Lung (tissue), 11 donors: ENCODE measurements at regions not wholly inside any gene's neighbourhood (a gene's known extent, or its start where the extent isn't known, plus 50 kb on each side); places are given as distances from the start of the nearest gene placed in this dataset.

Experiments used
- ATAC-seq: fragments of 200-7000 bp; cut with Tn5 transposase; one replicate; pipeline ENCODE4 v1.9.1; 2020; ENCODE audit warnings: moderate number of reproducible peaks; ENCODE audit not compliant: insufficient read depth, low FRiP score
- DNase-seq, 3 donors: peaks; one replicate each; pipeline ENCODE4 v3.0.0-alpha.2; 2013 to 2017
- H3K27ac ChIP-seq, 2 donors: one replicate each; pipeline ENCODE4 v1.5.1; 2013; ENCODE audit warnings: mild to moderate bottlenecking in 2 of 2, moderate library complexity in 2 of 2, control low read depth in 1 of 2, inconsistent platforms in 1 of 2, low read depth in 1 of 2, low read length in 1 of 2
- H3K27me3 ChIP-seq, 3 donors: one replicate each; pipeline ENCODE4 v1.5.1; 2013; ENCODE audit warnings: low read length in 2 of 3; ENCODE audit not compliant: control insufficient read depth in 3 of 3, insufficient read depth in 3 of 3
- H3K36me3 ChIP-seq, 4 donors: one replicate each; pipeline ENCODE4 v1.5.1; 2013; ENCODE audit warnings: low read length in 4 of 4, mild to moderate bottlenecking in 1 of 4, moderate library complexity in 1 of 4; ENCODE audit not compliant: control insufficient read depth in 4 of 4, insufficient read depth in 4 of 4
- H3K4me1 ChIP-seq, 5 donors: one replicate each; pipeline ENCODE4 v1.5.1; 2013; ENCODE audit warnings: low read length in 5 of 5, mild to moderate bottlenecking in 2 of 5, moderate library complexity in 1 of 5; ENCODE audit not compliant: control insufficient read depth in 5 of 5, insufficient read depth in 5 of 5
- H3K4me3 ChIP-seq: one replicate; pipeline ENCODE4 v1.5.1; 2013; ENCODE audit warnings: mild to moderate bottlenecking, control low read depth, moderate library complexity
- H3K9ac ChIP-seq, 2 donors: one replicate each; pipeline ENCODE4 v1.5.1; 2013; ENCODE audit warnings: low read length in 2 of 2, control low read depth in 1 of 2; ENCODE audit not compliant: insufficient read depth in 1 of 2
- H3K9me3 ChIP-seq, 4 donors: one replicate each; pipeline ENCODE4 v1.5.1; 2013; ENCODE audit warnings: low read length in 3 of 4, mild to moderate bottlenecking in 1 of 4, moderate library complexity in 1 of 4; ENCODE audit not compliant: control insufficient read depth in 4 of 4, insufficient read depth in 3 of 4
- CTCF ChIP-seq: IDR thresholded peaks from 2 replicates; pipeline ENCODE4 v1.5.1; 2012; ENCODE audit warnings: mild to moderate bottlenecking; ENCODE audit errors: control extremely low read depth, extremely low read depth
- WGBS, 2 donors: extraction: QIAGEN DNeasy Blood & Tissue Kit; methylation state at CpG; one replicate each; pipeline ENCODE4 v1.1.7; 2013; 5-methylcytosine and 5-hydroxymethylcytosine counted together
- donor health status: control.
- donor health status: control.
- donor health status: Bipolar disorder and iron deficiency.
- donor health status: healthy.
- donor health status: DM: yes; HTN: yes; CAD: no.

GRCh38 chr13:99828123-99828522 is 143.4 kb downstream of the ZIC5 start:
- Histone ChIP-seq H3K27ac (no peak overlapping the region), H3K9ac (no peak overlapping the region), H3K36me3 (no peaks in the 10 kb centered on the region), H3K27me3 (no peaks in the 10 kb centered on the region), H3K4me3 (no peak overlapping the region), H3K9me3 (peaks cover 0 to 6% (median 2%) of the 10 kb centered on the region in 4 donors), H3K4me1 (peaks cover 0 to 4% (median 0%) of the 10 kb centered on the region in 5 donors)
- no peak for DNase-seq
- WGBS, 2 donors = 85 to 86% methylated on average over 3 of the region's 3 CpGs
- TF ChIP-seq CTCF = no peak
- no peak for ATAC-seq

GRCh38 chr13:99827011-99827772 is 144.4 kb downstream of the ZIC5 start:
- Histone ChIP-seq H3K9ac (no peak overlapping the region), H3K4me3 (no peak overlapping the region), H3K27ac (no peak overlapping the region), H3K27me3 (no peaks in the 10 kb centered on the region), H3K9me3 (peaks cover 0 to 6% (median 2%) of the 10 kb centered on the region in 4 donors), H3K36me3 (no peaks in the 10 kb centered on the region), H3K4me1 (peaks cover 0 to 4% (median 0%) of the 10 kb centered on the region in 5 donors)
- WGBS, 2 donors = 91 to 96% methylated on average over 12 of the region's 12 CpGs
- ATAC-seq (no peak), DNase-seq (no peak)
- no peak for TF ChIP-seq CTCF

GRCh38 chr13:99823961-99824360 is 147.6 kb downstream of the ZIC5 start:
- Histone ChIP-seq H3K9ac (no peak overlapping the region), H3K27me3 (no peaks in the 10 kb centered on the region), H3K27ac (no peak overlapping the region), H3K36me3 (no peaks in the 10 kb centered on the region), H3K9me3 (peaks cover 0 to 6% (median 2%) of the 10 kb centered on the region in 4 donors), H3K4me3 (no peak overlapping the region), H3K4me1 (peaks cover 0 to 4% (median 0%) of the 10 kb centered on the region in 5 donors)
- no peak for ATAC-seq
- no peak for DNase-seq
- TF ChIP-seq CTCF = no peak
- 84 to 93% methylated on average over 2 of the region's 2 CpGs for WGBS, 2 donors
